AG10803 (cell line): ENCODE measurements at regions not wholly inside any gene's neighbourhood (a gene's known extent, or its start where the extent isn't known, plus 50 kb on each side); places are given as distances from the start of the nearest gene placed in this dataset.

Experiments
- DNase-seq: peaks from one replicate; pipeline ENCODE4 v3.0.0; 2010; ENCODE audit warnings: low read depth
- H3K4me3 ChIP-seq: 2 replicates; pipeline ENCODE4 v1.5.1; 2011; ENCODE audit warnings: mild to moderate bottlenecking, low read length, control low read depth
- CTCF ChIP-seq: conservative IDR thresholded peaks from 2 replicates; pipeline ENCODE4 v1.5.1; 2011; ENCODE audit warnings: mild to moderate bottlenecking, low read length, control low read depth, inconsistent platforms

GRCh38 chr1:187074445-187075048 lies 245.8 kb downstream of the PLA2G4A start:
- no peak for TF ChIP-seq CTCF
- DNase-seq: no peak
- no peak overlapping the region for H3K4me3 ChIP-seq

DNA sequence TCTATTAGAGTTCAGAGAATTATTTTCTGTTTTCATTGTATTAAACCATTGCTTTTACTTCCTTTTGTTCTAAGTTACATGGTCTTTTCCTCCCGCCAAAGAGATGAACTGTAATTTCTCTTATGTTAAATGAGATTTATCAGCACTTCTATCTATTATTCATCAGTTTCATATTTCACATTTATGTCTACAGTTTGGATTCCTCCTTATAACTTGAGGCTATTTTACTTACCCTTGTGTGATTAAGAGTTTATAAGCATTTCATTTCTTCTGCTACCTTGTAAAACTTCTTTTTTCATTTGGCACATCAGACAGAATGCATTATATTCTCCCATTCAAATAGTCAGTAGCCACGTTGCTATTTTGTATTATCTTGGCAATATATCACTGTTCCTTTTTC lies 248.2 kb downstream of the PLA2G4A start:
- no peak for TF ChIP-seq CTCF
- no peak for DNase-seq
- no peak overlapping the region for H3K4me3 ChIP-seq

DNA sequence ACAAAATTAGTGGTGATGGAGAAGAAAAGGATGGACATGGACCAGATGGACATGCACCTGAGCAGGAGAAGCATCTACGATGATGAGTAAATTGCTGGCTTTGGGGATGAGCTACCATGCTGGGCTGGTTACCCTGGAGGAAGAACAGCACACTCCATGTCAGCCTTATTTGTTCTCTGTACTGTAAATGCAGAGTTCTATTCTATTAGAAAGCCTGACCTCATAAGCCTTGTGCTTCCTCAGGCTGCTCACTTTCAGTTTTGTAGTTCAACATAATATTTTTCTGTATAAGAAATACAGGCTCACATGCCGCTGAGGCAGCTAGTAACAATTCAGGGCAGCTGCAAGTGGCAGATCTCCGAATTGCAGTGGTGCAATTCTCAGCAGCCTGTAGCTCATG lies 249.6 kb downstream of the PLA2G4A start:
- no peak overlapping the region for H3K4me3 ChIP-seq
- TF ChIP-seq CTCF: no peak
- DNase-seq: no peak

GRCh38 chr1:187078916-187079315 lies 250.2 kb downstream of the PLA2G4A start:
- H3K4me3 ChIP-seq: no peak overlapping the region
- TF ChIP-seq CTCF: no peak
- no peak for DNase-seq

- TF ChIP-seq CTCF: no peak
- no peak for DNase-seq
- no peak overlapping the region for H3K4me3 ChIP-seq
These were observed 250.6 kb downstream of the PLA2G4A start for GRCh38 chr1:187079330-187079729.

DNA sequence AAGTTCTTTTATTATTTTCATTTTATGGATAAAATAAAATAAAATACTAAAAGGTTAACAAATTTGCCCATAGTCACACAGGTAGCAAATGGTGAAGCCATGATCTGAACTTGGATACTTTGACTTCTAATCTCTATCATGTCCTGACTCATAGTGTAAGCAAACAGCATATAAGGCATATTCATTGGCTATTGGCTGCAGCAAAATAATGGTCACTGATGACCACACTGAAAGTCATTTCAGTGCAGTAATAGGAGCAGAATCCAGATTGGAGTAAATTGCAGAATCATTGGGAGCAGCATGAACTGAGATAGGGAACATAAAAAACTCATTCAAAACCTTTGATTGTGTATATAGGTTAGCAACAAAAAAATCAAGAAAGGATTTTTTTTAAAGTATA lies 262.9 kb downstream of the PLA2G4A start:
- H3K4me3 ChIP-seq: no peak overlapping the region
- no peak for DNase-seq
- no peak for TF ChIP-seq CTCF

DNA sequence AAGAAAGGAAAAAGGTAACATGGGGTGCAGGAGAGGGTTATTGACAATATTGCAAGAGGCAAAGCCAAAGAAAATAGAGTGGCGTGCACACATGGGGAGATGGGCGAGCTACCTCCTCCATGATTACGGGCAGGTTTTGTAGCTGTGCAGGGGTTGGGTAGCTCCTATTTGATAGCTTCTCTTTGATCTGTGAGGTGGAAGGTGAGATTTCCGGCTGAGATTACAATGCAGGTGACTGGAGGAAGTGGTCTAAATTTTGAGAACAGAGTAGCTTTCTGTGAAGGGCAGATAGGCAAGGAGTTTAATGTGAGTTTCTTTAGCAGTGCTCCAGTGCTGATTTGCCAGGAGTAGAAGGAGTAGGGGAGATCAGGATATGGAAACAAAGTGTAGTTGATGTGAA lies 263.4 kb downstream of the PLA2G4A start:
- DNase-seq: no peak
- no peak for TF ChIP-seq CTCF
- H3K4me3 ChIP-seq: no peak overlapping the region
